ENCODE measurements at regions not wholly inside any gene's neighbourhood (a gene's known extent, or its start where the extent isn't known, plus 50 kb on each side); places are given as distances from the start of the nearest gene placed in this dataset.

- no peak for TF ChIP-seq POLR2A (IDR thresholded peaks at IDR 0.05)
- TF ChIP-seq CTCF (IDR thresholded peaks at IDR 0.05), result no peak
Measured at GRCh38 chr10:121667948-121668313, 69.7 kb upstream of the FGFR2 start.

Measured in esophagus squamous epithelium (tissue), 4 donors.